HEK293 (cell line): ENCODE measurements at regions not wholly inside any gene's neighbourhood (a gene's known extent, or its start where the extent isn't known, plus 50 kb on each side); places are given as distances from the start of the nearest gene placed in this dataset.

Experiments used
- CTCF ChIA-PET: fragments of 350-600 bp; formaldehyde crosslinking; extraction: SDS; loops from one replicate; lab custom pipeline; 2021; ENCODE audit warnings: antibody characterized with exemption; lab: Yijun Ruan, JAX
- POLR2A ChIA-PET: fragments of 300-600 bp; formaldehyde crosslinking; extraction: SDS; loops from one replicate; lab custom pipeline; 2020; ENCODE audit warnings: antibody characterized with exemption, inconsistent platforms; lab: Yijun Ruan, JAX
- H3K27ac ChIP-seq: fragments of 200-500 bp; sonication (Bioruptor generic); 2 replicates; pipeline ENCODE4 v1.5.1; 2014; ENCODE audit warnings: low read depth, low read length, control low read depth, inconsistent platforms; ENCODE audit errors: extremely low read depth
- H3K36me3 ChIP-seq, 2 experiments: fragments of 200-500 bp in 1 of 2; sonication (Bioruptor generic) in 1 of 2; 1 replicate in 1 of 2; 2 replicates in 1 of 2; pipeline ENCODE4 v1.5.1; 2014 to 2017; ENCODE audit warnings: inconsistent platforms in 2 of 2, low read length in 2 of 2; ENCODE audit not compliant: control insufficient read depth in 2 of 2, insufficient read depth in 1 of 2
- H3K4me1 ChIP-seq: fragments of 200-500 bp; sonication (Bioruptor generic); 2 replicates; pipeline ENCODE4 v1.5.1; 2014; ENCODE audit warnings: mild to moderate bottlenecking, low read length, inconsistent platforms; ENCODE audit not compliant: control insufficient read depth, insufficient read depth
- H3K4me3 ChIP-seq: 2 replicates; pipeline ENCODE4 v1.5.1; 2011; ENCODE audit warnings: low read depth, mild to moderate bottlenecking, control low read depth, low read length, moderate library complexity
- H3K9me3 ChIP-seq: fragments of 200-500 bp; sonication (Bioruptor generic); 2 replicates; pipeline ENCODE4 v1.5.1; 2014; ENCODE audit warnings: low read depth, low read length, inconsistent platforms; ENCODE audit not compliant: control insufficient read depth, insufficient read depth
- GLIS2 ChIP-seq: fragments of 450-650 bp; formaldehyde crosslinking; IDR thresholded peaks from 2 replicates; pipeline ENCODE4 v1.5.1; 2016; ENCODE audit warnings: missing biosample characterization, missing genetic modification characterization
- REPIN1 ChIP-seq: fragments of 450-650 bp; formaldehyde crosslinking; IDR thresholded peaks from 2 replicates; pipeline ENCODE4 v1.5.1; 2017; ENCODE audit warnings: missing biosample characterization, missing genetic modification characterization, low read depth
- ZBTB10 ChIP-seq: fragments of 450-650 bp; formaldehyde crosslinking; IDR thresholded peaks from 2 replicates; pipeline ENCODE4 v1.5.1; 2016; ENCODE audit warnings: missing biosample characterization, missing genetic modification characterization
- ZBTB11 ChIP-seq: fragments of 450-650 bp; formaldehyde crosslinking; conservative IDR thresholded peaks from 2 replicates; pipeline ENCODE4 v1.5.1; 2016; ENCODE audit warnings: low read depth, missing biosample characterization, missing genetic modification characterization
- ZEB2 ChIP-seq: fragments of 450-650 bp; formaldehyde crosslinking; IDR thresholded peaks from 2 replicates; pipeline ENCODE4 v1.5.1; 2016; ENCODE audit warnings: missing biosample characterization, missing genetic modification characterization
- ZNF148 ChIP-seq: fragments of 450-650 bp; formaldehyde crosslinking; IDR thresholded peaks from 2 replicates; pipeline ENCODE4 v1.5.0; 2017; ENCODE audit warnings: missing biosample characterization, missing genetic modification characterization, borderline replicate concordance
- ZNF157 ChIP-seq: fragments of 450-650 bp; formaldehyde crosslinking; IDR thresholded peaks from 2 replicates; pipeline ENCODE4 v1.5.1; 2016; ENCODE audit warnings: missing biosample characterization, missing genetic modification characterization
- ZNF23 ChIP-seq: fragments of 450-650 bp; formaldehyde crosslinking; IDR thresholded peaks from 2 replicates; pipeline ENCODE4 v1.5.1; 2016; ENCODE audit warnings: missing biosample characterization, missing genetic modification characterization, borderline replicate concordance
- ZNF24 ChIP-seq: fragments of 450-650 bp; formaldehyde crosslinking; IDR thresholded peaks from 2 replicates; pipeline ENCODE4 v1.5.1; 2016; ENCODE audit warnings: missing biosample characterization, missing genetic modification characterization
- ZNF266 ChIP-seq: fragments of 450-650 bp; formaldehyde crosslinking; IDR thresholded peaks from 2 replicates; pipeline ENCODE4 v1.5.1; 2016; ENCODE audit warnings: missing biosample characterization, missing genetic modification characterization, low read depth
- ZNF311 ChIP-seq: fragments of 450-650 bp; formaldehyde crosslinking; IDR thresholded peaks from 2 replicates; pipeline ENCODE4 v1.5.1; 2017; ENCODE audit warnings: missing biosample characterization, missing genetic modification characterization, borderline replicate concordance
- ZNF324 ChIP-seq: fragments of 450-650 bp; formaldehyde crosslinking; IDR thresholded peaks from 2 replicates; pipeline ENCODE4 v1.5.1; 2016; ENCODE audit warnings: missing biosample characterization, missing genetic modification characterization
- ZNF335 ChIP-seq: fragments of 450-650 bp; formaldehyde crosslinking; conservative IDR thresholded peaks from 2 replicates; pipeline ENCODE4 v1.5.1; 2016; ENCODE audit warnings: missing biosample characterization, missing genetic modification characterization
- ZNF366 ChIP-seq: fragments of 450-650 bp; formaldehyde crosslinking; conservative IDR thresholded peaks from 2 replicates; pipeline ENCODE4 v1.5.1; 2016; ENCODE audit warnings: missing biosample characterization, missing genetic modification characterization
- ZNF544 ChIP-seq: fragments of 450-650 bp; formaldehyde crosslinking; IDR thresholded peaks from 2 replicates; pipeline ENCODE4 v1.5.0; 2017; ENCODE audit warnings: missing biosample characterization, missing genetic modification characterization
- ZNF561 ChIP-seq: fragments of 450-650 bp; IDR thresholded peaks from 2 replicates; pipeline ENCODE4 v1.5.1; 2018; ENCODE audit warnings: missing biosample characterization, missing genetic modification characterization, borderline replicate concordance
- ZNF596 ChIP-seq: fragments of 450-650 bp; IDR thresholded peaks from 2 replicates; pipeline ENCODE4 v1.5.0; 2018; ENCODE audit warnings: missing biosample characterization, mild to moderate bottlenecking, missing genetic modification characterization, moderate library complexity
- ZNF629 ChIP-seq: fragments of 450-650 bp; formaldehyde crosslinking; IDR thresholded peaks from 2 replicates; pipeline ENCODE4 v1.5.1; 2017; ENCODE audit warnings: missing biosample characterization, missing genetic modification characterization
- ZNF707 ChIP-seq: fragments of 450-650 bp; formaldehyde crosslinking; IDR thresholded peaks from 2 replicates; pipeline ENCODE4 v1.5.1; 2016; ENCODE audit warnings: missing biosample characterization, missing genetic modification characterization
- ZNF747 ChIP-seq: fragments of 450-650 bp; formaldehyde crosslinking; IDR thresholded peaks from 2 replicates; pipeline ENCODE4 v1.5.1; 2016; ENCODE audit warnings: missing biosample characterization, missing genetic modification characterization
- ZNF777 ChIP-seq: fragments of 450-650 bp; formaldehyde crosslinking; IDR thresholded peaks from 2 replicates; pipeline ENCODE4 v1.5.1; 2017; ENCODE audit warnings: missing biosample characterization, missing genetic modification characterization, borderline replicate concordance
- ZSCAN18 ChIP-seq: fragments of 450-650 bp; formaldehyde crosslinking; IDR thresholded peaks from 2 replicates; pipeline ENCODE4 v1.5.1; 2016; ENCODE audit warnings: missing biosample characterization, missing genetic modification characterization
- ZSCAN30 ChIP-seq: fragments of 450-650 bp; IDR thresholded peaks from 2 replicates; pipeline ENCODE4 v1.5.1; 2018; ENCODE audit warnings: missing biosample characterization, mild to moderate bottlenecking, missing genetic modification characterization, moderate library complexity

- Histone ChIP-seq H3K9me3 (no peaks in the 10 kb centered on the region), H3K27ac (no peak overlapping the region), H3K4me3 (no peak overlapping the region), H3K36me3 (no peaks in the 10 kb centered on the region), H3K4me1 (no peaks in the 10 kb centered on the region)
- ChIA-PET POLR2A (no interaction called here), CTCF (interaction anchor here (0.7 kb wide), 2 partner anchors 70 to 122 kb away, joined by 3 read pairs; no protein-coding TSS in a partner anchor)
- TF ChIP-seq ZNF23 (tag by site-specific recombination), result no peak
- TF ChIP-seq ZNF596 (tag by site-specific recombination), result no peak
- TF ChIP-seq ZNF366 (tag by site-specific recombination), result no peak
- no peak for TF ChIP-seq ZEB2 (tag by site-specific recombination)
- TF ChIP-seq ZNF311, result no peak
- TF ChIP-seq ZNF747, result no peak
- no peak for TF ChIP-seq ZSCAN18 (tag by site-specific recombination)
- TF ChIP-seq ZNF148 (tag by site-specific recombination), result no peak
- TF ChIP-seq ZBTB11 (tag by site-specific recombination), result no peak
- no peak for TF ChIP-seq ZBTB10 (tag by site-specific recombination)
- no peak for TF ChIP-seq ZSCAN30 (tag by site-specific recombination)
- TF ChIP-seq ZNF24, result no peak
- no peak for TF ChIP-seq ZNF777 (tag by site-specific recombination)
- no peak for TF ChIP-seq ZNF157
- TF ChIP-seq ZNF544 (tag by site-specific recombination), result no peak
Measured at GRCh38 chr17:14737984-14738651, 437.2 kb downstream of the HS3ST3B1 start.

- Histone ChIP-seq H3K4me3 (no peak overlapping the region), H3K9me3 (no peaks in the 10 kb centered on the region), H3K4me1 (no peaks in the 10 kb centered on the region), H3K36me3 (no peaks in the 10 kb centered on the region), H3K27ac (no peak overlapping the region)
- ChIA-PET CTCF (no interaction called here), POLR2A (no interaction called here)
- TF ChIP-seq GLIS2 (tag by site-specific recombination) (no peak), ZNF707 (tag by site-specific recombination) (no peak), ZNF148 (tag by site-specific recombination) (no peak), ZNF544 (tag by site-specific recombination) (no peak), ZNF335 (tag by site-specific recombination) (no peak), ZNF324 (tag by site-specific recombination) (no peak), ZNF561 (tag by site-specific recombination) (no peak), ZNF629 (tag by site-specific recombination) (no peak), REPIN1 (tag by site-specific recombination) (no peak), ZNF266 (tag by site-specific recombination) (no peak)
Measured at GRCh38 chr17:14736631-14737030, 435.8 kb downstream of the HS3ST3B1 start.
